ENCODE measurements at regions not wholly inside any gene's neighbourhood (a gene's known extent, or its start where the extent isn't known, plus 50 kb on each side); places are given as distances from the start of the nearest gene placed in this dataset.

- H3K9me3 ChIP-seq (ENCODE audit: control insufficient read depth, insufficient read depth, low read length), result no peaks in the 10 kb centered on the region
- no peaks in the 10 kb centered on the region for H4K20me1 ChIP-seq (ENCODE audit: insufficient read depth, low read length)
- no peak overlapping the region for H2AFZ ChIP-seq (replicated peaks; ENCODE audit: low read length, poor library complexity)
- H2AK9ac ChIP-seq (replicated peaks; ENCODE audit: low read depth, low read length, poor library complexity), result no peak overlapping the region
- H3K23ac ChIP-seq (ENCODE audit: low read depth, low read length), result no peak overlapping the region
- TF ChIP-seq USF2 (IDR thresholded peaks at IDR 0.05; ENCODE audit: low read depth, low read length) (no peak), CTCF (conservative IDR thresholded peaks at IDR 0.05; ENCODE audit: low read depth, low read length) (no peak), RAD21 (IDR thresholded peaks at IDR 0.05; ENCODE audit: low read length) (no peak), ELK1 (IDR thresholded peaks at IDR 0.05; ENCODE audit: borderline replicate concordance, low read depth, low read length) (no peak), FOS (IDR thresholded peaks at IDR 0.05; ENCODE audit: low read depth, low read length) (no peak), BHLHE40 (IDR thresholded peaks at IDR 0.05; ENCODE audit: low read depth, low read length) (no peak), NFE2L2 (IDR thresholded peaks at IDR 0.05; ENCODE audit: low read depth, low read length) (no peak), SMC3 (IDR thresholded peaks at IDR 0.05; ENCODE audit: low read depth, low read length) (no peak), POLR2A (IDR thresholded peaks at IDR 0.05; ENCODE audit: low read depth, low read length) (no peak), CEBPB (IDR thresholded peaks at IDR 0.05; ENCODE audit: low read depth, low read length) (no peak)
- in situ Hi-C loops (cut with MboI; ENCODE audit: low sequenced_read_pairs), result loop anchor here (10.0 kb wide), 1 partner anchor 1019 kb away; no protein-coding TSS in a partner anchor
- no peak overlapping the region for H3K4me2 ChIP-seq (ENCODE audit: low read depth, low read length)
- H3K56ac ChIP-seq (ENCODE audit: extremely low read depth, insufficient read depth, low read length), result no peak overlapping the region
- no TSS peak for BruUV-seq (replicated peaks)
- no peak overlapping the region for H3K4me3 ChIP-seq (ENCODE audit: insufficient read depth, low read depth, low read length)
- WGBS, 2 experiments (ENCODE audit: extremely low coverage in 2 of 2, insufficient read length in 1 of 2), result no CpG with 5 or more reads among the region's 3 CpGs
- H2BK20ac ChIP-seq (ENCODE audit: low read depth, low read length), result no peak overlapping the region
- H4K91ac ChIP-seq (ENCODE audit: insufficient read depth, low read depth, low read length), result no peak overlapping the region
- no peak overlapping the region for H3K9ac ChIP-seq (ENCODE audit: low read depth, low read length)
- H3K18ac ChIP-seq (ENCODE audit: low read depth, low read length), result no peak overlapping the region
- H3K14ac ChIP-seq (replicated peaks; ENCODE audit: low read depth, low read length), result no peak overlapping the region
- no peak overlapping the region for H3K27ac ChIP-seq (ENCODE audit: insufficient read depth, low read length)
- dilution Hi-C loops (cut with HindIII; ENCODE audit: low sequenced_read_pairs, unreplicated experiment), result no loop called here
- ChIA-PET POLR2A (ENCODE audit: unreplicated experiment) (no interaction called here), CTCF (no interaction called here)
- no peak overlapping the region for H2BK5ac ChIP-seq (ENCODE audit: low read depth, low read length, poor library complexity, severe bottlenecking)
- H3K36me3 ChIP-seq (ENCODE audit: control insufficient read depth, insufficient read depth, low read length), result no peaks in the 10 kb centered on the region
- ATAC-seq (ENCODE audit: low read depth) (no peak), DNase-seq (no peak)
- intact Hi-C loops (cut with micrococcal nuclease), result no loop called here
- no peak overlapping the region for H2BK15ac ChIP-seq (ENCODE audit: low read depth, low read length)
- no peaks in the 10 kb centered on the region for H3K4me1 ChIP-seq (ENCODE audit: control insufficient read depth, insufficient read depth, low read length)
- no peaks in the 10 kb centered on the region for H3K27me3 ChIP-seq (ENCODE audit: control insufficient read depth, insufficient read depth, low read length)
- no peak overlapping the region for H4K5ac ChIP-seq (ENCODE audit: low read depth, low read length)
- H4K8ac ChIP-seq (ENCODE audit: low read depth in 2 of 2, low read length in 2 of 2), result no peak overlapping the region
- H2BK120ac ChIP-seq (ENCODE audit: low read depth, low read length), result no peak overlapping the region
- H3K4ac ChIP-seq (ENCODE audit: low read depth, low read length), result no peak overlapping the region
- no peak overlapping the region for H2AK5ac ChIP-seq (ENCODE audit: low read depth, low read length)
- no peaks in the 10 kb centered on the region for H3K79me1 ChIP-seq (ENCODE audit: low read depth in 1 of 2, low read length in 2 of 2)
- H3K9me1 ChIP-seq (ENCODE audit: insufficient read depth, low read length), result no peaks in the 10 kb centered on the region
Measured at GRCh38 chr20:6835609-6836008, 68.1 kb downstream of the BMP2 start.
